GM18508 (cell line): ENCODE measurements at regions not wholly inside any gene's neighbourhood (a gene's known extent, or its start where the extent isn't known, plus 50 kb on each side); places are given as distances from the start of the nearest gene placed in this dataset.

Source experiments
- ATAC-seq: cut with Tn5 transposase; IDR thresholded peaks from one replicate; pipeline ENCODE4 v1.9.1; 2021; ENCODE audit warnings: moderate number of reproducible peaks; ENCODE audit not compliant: insufficient read depth, unreplicated experiment

GRCh38 chr6:146886587-146887446, 288.0 kb downstream of the ADGB start:
- no peak for ATAC-seq

GRCh38 chr6:146887447-146888077, 288.8 kb downstream of the ADGB start:
- no peak for ATAC-seq

- no peak for ATAC-seq
Observed at GRCh38 chr6:146889303-146889702, 290.5 kb downstream of the ADGB start.

GRCh38 chr6:146890172-146890571, 291.4 kb downstream of the ADGB start:
- no peak for ATAC-seq

- no peak for ATAC-seq
Observed at GRCh38 chr6:146890644-146891434, 292.1 kb downstream of the ADGB start.

GRCh38 chr6:146891615-146892265, 293.0 kb downstream of the ADGB start:
- ATAC-seq: no peak

GRCh38 chr6:146892283-146892612, 293.5 kb downstream of the ADGB start:
- no peak for ATAC-seq

GRCh38 chr6:146892613-146893401, 294.0 kb downstream of the ADGB start:
- ATAC-seq: no peak

- ATAC-seq: no peak
Observed at GRCh38 chr6:146893690-146894089, 294.9 kb downstream of the ADGB start.

- no peak for ATAC-seq
Observed at GRCh38 chr6:146894624-146895023, 295.9 kb downstream of the ADGB start.

- ATAC-seq: no peak
Observed at GRCh38 chr6:146895101-146895771, 296.5 kb downstream of the ADGB start.

- no peak for ATAC-seq
Observed at GRCh38 chr6:146895772-146896061, 296.9 kb downstream of the ADGB start.

GRCh38 chr6:146896062-146896813, 297.5 kb downstream of the ADGB start:
- ATAC-seq: no peak

GRCh38 chr6:146896960-146897701, 298.4 kb downstream of the ADGB start:
- ATAC-seq: no peak

GRCh38 chr6:146898069-146898887, 299.5 kb downstream of the ADGB start:
- no peak for ATAC-seq

GRCh38 chr6:146898888-146899227, 300.1 kb downstream of the ADGB start:
- ATAC-seq: no peak
